ENCODE measurements at regions not wholly inside any gene's neighbourhood (a gene's known extent, or its start where the extent isn't known, plus 50 kb on each side); places are given as distances from the start of the nearest gene placed in this dataset.
"Not testable (repeated sequence)": the region's sequence is repeated elsewhere in the genome, so short reads cannot be mapped to it uniquely, and the experiment has no call there.

- DNase-seq, result not testable (repeated sequence)
Observed at GRCh38 chr17:34471278-34471677, 108.1 kb upstream of the TMEM132E start.

GRCh38 chr17:34465789-34466188, 102.8 kb upstream of the CCL1 start:
- no peak for DNase-seq

GRCh38 chr17:34464812-34465211, 101.8 kb upstream of the CCL1 start:
- no peak for DNase-seq

- no peak for DNase-seq
Observed at GRCh38 chr17:34458266-34458665, 95.2 kb upstream of the CCL1 start.

- no peak for DNase-seq
Observed at GRCh38 chr17:34456121-34456520, 93.1 kb upstream of the CCL1 start.

GRCh38 chr17:34452769-34453168, 89.7 kb upstream of the CCL1 start:
- no peak for DNase-seq

- DNase-seq, result no peak
Observed at GRCh38 chr17:34451313-34451712, 88.3 kb upstream of the CCL1 start.

GRCh38 chr17:34447406-34447805, 84.4 kb upstream of the CCL1 start:
- no peak for DNase-seq

GRCh38 chr17:34445101-34445500, 82.1 kb upstream of the CCL1 start:
- no peak for DNase-seq

- no peak for DNase-seq
Observed at GRCh38 chr17:34443619-34444469, 80.8 kb upstream of the CCL1 start.

GRCh38 chr17:34442387-34443111, 79.5 kb upstream of the CCL1 start:
- no peak for DNase-seq

- DNase-seq, result no peak
Observed at GRCh38 chr17:34437188-34437587, 74.2 kb upstream of the CCL1 start.

GRCh38 chr17:34436607-34437006, 73.6 kb upstream of the CCL1 start:
- no peak for DNase-seq

- DNase-seq, result no peak
Observed at GRCh38 chr17:34435182-34435928, 72.3 kb upstream of the CCL1 start.

- DNase-seq, result no peak
Observed at GRCh38 chr17:34434052-34434451, 71.0 kb upstream of the CCL1 start.

- no peak for DNase-seq
Observed at GRCh38 chr17:34424814-34425491, 61.9 kb upstream of the CCL1 start.

GRCh38 chr17:34423978-34424813, 61.2 kb upstream of the CCL1 start:
- no peak for DNase-seq

GRCh38 chr17:34423315-34423714, 60.3 kb upstream of the CCL1 start:
- not testable (repeated sequence) for DNase-seq

GRCh38 chr17:34420900-34421299, 57.9 kb upstream of the CCL1 start:
- DNase-seq, result no peak

GRCh38 chr17:34420254-34420766, 57.3 kb upstream of the CCL1 start:
- peak; percentile 75 for DNase-seq

- no peak for DNase-seq
Observed at GRCh38 chr17:34416116-34416515, 53.1 kb upstream of the CCL1 start.

GRCh38 chr17:34414339-34414738, 51.3 kb upstream of the CCL1 start:
- no peak for DNase-seq

Data from activated CD4-positive, alpha-beta T cell treated with anti-CD3 and anti-CD28 coated beads, Interleukin-10, Interleukin-2, amounts not matched to agents 100 ng/mL and 50 ng/mL, durations not matched to agents 16 hours and 8 hours (primary cell).